H9 (cell line): ENCODE measurements at regions not wholly inside any gene's neighbourhood (a gene's known extent, or its start where the extent isn't known, plus 50 kb on each side); places are given as distances from the start of the nearest gene placed in this dataset.
"Not testable (repeated sequence)": the region's sequence is repeated elsewhere in the genome, so short reads cannot be mapped to it uniquely, and the experiment has no call there.

ENCODE experiments used
- DNase-seq: peaks from one replicate; pipeline ENCODE4 v3.0.0-alpha.2; 2017
- H2AFZ ChIP-seq: one replicate; pipeline ENCODE4 v1.6.1; 2013; ENCODE audit warnings: mild to moderate bottlenecking, low read length, control low read depth, moderate library complexity
- H2AK5ac ChIP-seq: 2 replicates; pipeline ENCODE4 v1.6.1; 2013; ENCODE audit warnings: low read length, control low read depth, mixed read lengths; ENCODE audit not compliant: insufficient read length
- H2BK120ac ChIP-seq: one replicate; pipeline ENCODE4 v1.6.1; 2013; ENCODE audit warnings: low read depth, mild to moderate bottlenecking, low read length, control low read depth, inconsistent platforms; ENCODE audit not compliant: poor library complexity, severe bottlenecking
- H2BK12ac ChIP-seq: 2 replicates; pipeline ENCODE4 v1.6.1; 2013; ENCODE audit warnings: low read length, control low read depth, mixed read lengths, low read depth; ENCODE audit not compliant: insufficient read length
- H2BK15ac ChIP-seq: 2 replicates; pipeline ENCODE4 v1.6.1; 2013; ENCODE audit warnings: low read depth, low read length, control low read depth
- H2BK20ac ChIP-seq: one replicate; pipeline ENCODE4 v1.6.1; 2013; ENCODE audit warnings: low read depth, mild to moderate bottlenecking, low read length, control low read depth, inconsistent platforms; ENCODE audit not compliant: poor library complexity, severe bottlenecking
- H2BK5ac ChIP-seq: 2 replicates; pipeline ENCODE4 v1.6.1; 2013; ENCODE audit warnings: low read length, control low read depth, mixed read lengths; ENCODE audit not compliant: insufficient read length
- H3K14ac ChIP-seq: 2 replicates; pipeline ENCODE4 v1.6.1; 2013; ENCODE audit warnings: low read length, control low read depth; ENCODE audit not compliant: insufficient read depth
- H3K18ac ChIP-seq: 2 replicates; pipeline ENCODE4 v1.6.1; 2013; ENCODE audit warnings: low read depth, mild to moderate bottlenecking, mixed read lengths, low read length, control low read depth; ENCODE audit not compliant: insufficient read length
- H3K23ac ChIP-seq: 2 replicates; pipeline ENCODE4 v1.6.1; 2013; ENCODE audit warnings: low read length, control low read depth, mixed read lengths, low read depth; ENCODE audit not compliant: insufficient read length
- H3K23me2 ChIP-seq: 2 replicates; pipeline ENCODE4 v1.6.1; 2013; ENCODE audit warnings: low read depth, mild to moderate bottlenecking, mixed read lengths, low read length, control low read depth; ENCODE audit not compliant: insufficient read length, poor library complexity, severe bottlenecking
- H3K27ac ChIP-seq: 2 replicates; pipeline ENCODE4 v1.5.1; 2013; ENCODE audit warnings: low read length, control low read depth, mixed read lengths, low read depth; ENCODE audit not compliant: insufficient read length
- H3K27me3 ChIP-seq: 2 replicates; pipeline ENCODE4 v1.6.1; 2013; ENCODE audit warnings: low read length, control low read depth, inconsistent platforms; ENCODE audit not compliant: insufficient read depth
- H3K4ac ChIP-seq: 2 replicates; pipeline ENCODE4 v1.6.1; 2013; ENCODE audit warnings: low read depth, mild to moderate bottlenecking, control low read depth, inconsistent platforms, low read length, moderate library complexity
- H3K4me1 ChIP-seq: 2 replicates; pipeline ENCODE4 v1.6.1; 2013; ENCODE audit warnings: low read length, control low read depth, inconsistent platforms; ENCODE audit not compliant: insufficient read depth
- H3K4me2 ChIP-seq: 2 replicates; pipeline ENCODE4 v1.6.1; 2013; ENCODE audit warnings: low read length, control low read depth, mixed read lengths; ENCODE audit not compliant: insufficient read length, insufficient read depth
- H3K56ac ChIP-seq: 2 replicates; pipeline ENCODE4 v1.6.1; 2013; ENCODE audit warnings: low read depth, mild to moderate bottlenecking, mixed read lengths, low read length, control low read depth; ENCODE audit not compliant: insufficient read length
- H3K79me1 ChIP-seq: 2 replicates; pipeline ENCODE4 v1.6.1; 2013; ENCODE audit warnings: low read depth, mild to moderate bottlenecking, moderate library complexity, low read length, control low read depth, inconsistent platforms; ENCODE audit not compliant: insufficient read depth, poor library complexity, severe bottlenecking
- H3K79me2 ChIP-seq: 2 replicates; pipeline ENCODE4 v1.6.1; 2013; ENCODE audit warnings: low read length, control low read depth, inconsistent platforms; ENCODE audit not compliant: insufficient read depth
- H3K9ac ChIP-seq: 2 replicates; pipeline ENCODE4 v1.6.1; 2013; ENCODE audit warnings: low read length, control low read depth, mixed read lengths; ENCODE audit not compliant: insufficient read length; ENCODE audit errors: extremely low read depth
- H3K9me3 ChIP-seq: one replicate; pipeline ENCODE4 v1.6.1; 2013; ENCODE audit warnings: low read depth, low read length, inconsistent platforms; ENCODE audit not compliant: control insufficient read depth
- H3T11ph ChIP-seq: one replicate; pipeline ENCODE4 v1.6.1; 2013; ENCODE audit warnings: mild to moderate bottlenecking, low read length, control low read depth, inconsistent platforms
- H4K20me1 ChIP-seq: one replicate; pipeline ENCODE4 v1.6.1; 2013; ENCODE audit not compliant: control insufficient read depth, insufficient read length, insufficient read depth
- H4K5ac ChIP-seq: 2 replicates; pipeline ENCODE4 v1.6.1; 2013; ENCODE audit warnings: low read depth, mild to moderate bottlenecking, mixed read lengths, low read length, control low read depth; ENCODE audit not compliant: insufficient read length
- H4K8ac ChIP-seq: replicated peaks from 2 replicates; pipeline ENCODE4 v1.6.1; 2013; ENCODE audit warnings: low read length, control low read depth, mixed read lengths, low read depth; ENCODE audit not compliant: insufficient read length
- H4K91ac ChIP-seq: 2 replicates; pipeline ENCODE4 v1.6.1; 2013; ENCODE audit warnings: low read depth, mild to moderate bottlenecking, moderate library complexity, mixed read lengths, low read length, control low read depth; ENCODE audit not compliant: insufficient read length
- H3K27ac Mint-ChIP-seq, 3 experiments: 2 replicates in 2 of 3; 3 replicates in 1 of 3; pipeline ENCODE4 v1.8.0; 2020 to 2021; ENCODE audit warnings: mixed read lengths in 3 of 3, mild to moderate bottlenecking in 1 of 3, moderate library complexity in 1 of 3
- H3K27me3 Mint-ChIP-seq: 2 replicates; pipeline ENCODE4 v1.8.0; 2021; ENCODE audit warnings: low read depth, mild to moderate bottlenecking, moderate library complexity, mixed read lengths
- H3K36me3 Mint-ChIP-seq, 3 experiments: 2 replicates in 2 of 3; 3 replicates in 1 of 3; pipeline ENCODE4 v1.8.0; 2020 to 2021; ENCODE audit warnings: low read depth in 3 of 3, mixed read lengths in 3 of 3; ENCODE audit not compliant: insufficient read depth in 1 of 3
- H3K4me1 Mint-ChIP-seq, 2 experiments: 2 replicates each; pipeline ENCODE4 v1.8.0; 2020; ENCODE audit warnings: mixed read lengths in 2 of 2
- H3K4me3 Mint-ChIP-seq, 2 experiments: 2 replicates in 1 of 2; 3 replicates in 1 of 2; pipeline ENCODE4 v1.8.0; 2020 to 2021; ENCODE audit warnings: mild to moderate bottlenecking in 2 of 2, mixed read lengths in 2 of 2, moderate library complexity in 1 of 2
- H3K9me3 Mint-ChIP-seq, 2 experiments: 2 replicates in 1 of 2; 3 replicates in 1 of 2; pipeline ENCODE4 v1.8.0; 2020; ENCODE audit warnings: mild to moderate bottlenecking in 2 of 2, mixed read lengths in 2 of 2, moderate library complexity in 1 of 2
- WGBS: extraction: QIAGEN DNeasy Blood & Tissue Kit; methylation state at CpG from one replicate; pipeline ENCODE4 v1.1.7; 2013; ENCODE audit warnings: missing lambda C conversion rate, low lambda C conversion rate, mixed read lengths; ENCODE audit not compliant: insufficient read length; ENCODE audit errors: extremely low coverage; 5-methylcytosine and 5-hydroxymethylcytosine counted together
- TF ChIP-seq, protein P1 (sequence below): fragments of 200-600 bp; sonication (generic); conservative IDR thresholded peaks from 3 replicates; pipeline ENCODE4 v1.8.0; 2021; ENCODE audit warnings: antibody characterized with exemption, mild to moderate bottlenecking

DNA sequence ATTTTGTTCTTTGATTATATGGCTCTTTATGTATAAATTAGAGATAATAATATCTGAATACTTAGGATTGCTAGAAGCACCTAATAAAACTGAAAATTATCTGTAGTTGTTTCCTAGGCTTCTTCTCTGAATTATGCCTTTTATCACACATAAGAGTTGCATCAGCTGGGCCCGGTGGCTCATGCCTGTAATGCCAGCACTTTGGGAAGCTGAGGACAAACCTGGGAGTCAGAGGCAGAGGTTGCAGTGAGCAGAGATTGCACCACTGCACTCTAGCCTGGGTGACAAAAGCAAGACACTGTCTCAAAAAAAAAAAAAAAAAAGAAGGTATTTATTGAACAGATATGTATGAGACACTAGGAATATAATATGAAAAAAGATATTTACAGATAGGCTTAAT is 773.5 kb upstream of the AGA start:
- H3K79me1 ChIP-seq: no peaks in the 10 kb centered on the region
- no peak overlapping the region for H3T11ph ChIP-seq
- TF ChIP-seq, protein P1, sequence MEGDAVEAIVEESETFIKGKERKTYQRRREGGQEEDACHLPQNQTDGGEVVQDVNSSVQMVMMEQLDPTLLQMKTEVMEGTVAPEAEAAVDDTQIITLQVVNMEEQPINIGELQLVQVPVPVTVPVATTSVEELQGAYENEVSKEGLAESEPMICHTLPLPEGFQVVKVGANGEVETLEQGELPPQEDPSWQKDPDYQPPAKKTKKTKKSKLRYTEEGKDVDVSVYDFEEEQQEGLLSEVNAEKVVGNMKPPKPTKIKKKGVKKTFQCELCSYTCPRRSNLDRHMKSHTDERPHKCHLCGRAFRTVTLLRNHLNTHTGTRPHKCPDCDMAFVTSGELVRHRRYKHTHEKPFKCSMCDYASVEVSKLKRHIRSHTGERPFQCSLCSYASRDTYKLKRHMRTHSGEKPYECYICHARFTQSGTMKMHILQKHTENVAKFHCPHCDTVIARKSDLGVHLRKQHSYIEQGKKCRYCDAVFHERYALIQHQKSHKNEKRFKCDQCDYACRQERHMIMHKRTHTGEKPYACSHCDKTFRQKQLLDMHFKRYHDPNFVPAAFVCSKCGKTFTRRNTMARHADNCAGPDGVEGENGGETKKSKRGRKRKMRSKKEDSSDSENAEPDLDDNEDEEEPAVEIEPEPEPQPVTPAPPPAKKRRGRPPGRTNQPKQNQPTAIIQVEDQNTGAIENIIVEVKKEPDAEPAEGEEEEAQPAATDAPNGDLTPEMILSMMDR: no peak
- H3K23me2 ChIP-seq: no peaks in the 10 kb centered on the region
- no peak overlapping the region for H3K56ac ChIP-seq
- no peak for DNase-seq
- no peak overlapping the region for H3K9ac ChIP-seq
- no peak overlapping the region for H2BK20ac ChIP-seq
- no peak overlapping the region for H4K91ac ChIP-seq
- H3K27ac ChIP-seq: no peak overlapping the region
- H2BK5ac ChIP-seq: no peak overlapping the region
- no peak overlapping the region for H3K18ac ChIP-seq
- Mint-ChIP-seq H3K27ac (no peak overlapping the region), H3K36me3 (no peaks in the 10 kb centered on the region), H3K9me3 (no peaks in the 10 kb centered on the region), H3K4me1 (no peaks in the 10 kb centered on the region), H3K27me3 (no peaks in the 10 kb centered on the region; the same call in 1 of the 2 replicates), H3K4me3 (no peak overlapping the region)
- no peak overlapping the region for H2BK12ac ChIP-seq
- no peaks in the 10 kb centered on the region for H3K4me1 ChIP-seq
- H3K23ac ChIP-seq: no peak overlapping the region
- no CpG with 5 or more reads among the region's 1 CpG for WGBS
- no peak overlapping the region for H4K5ac ChIP-seq
- no peaks in the 10 kb centered on the region for H3K9me3 ChIP-seq
- H4K20me1 ChIP-seq: no peaks in the 10 kb centered on the region
- H2AK5ac ChIP-seq: no peak overlapping the region
- H2BK120ac ChIP-seq: no peak overlapping the region
- H3K4ac ChIP-seq: no peak overlapping the region
- no peak overlapping the region for H2BK15ac ChIP-seq
- no peak overlapping the region for H2AFZ ChIP-seq
- H3K79me2 ChIP-seq: no peaks in the 10 kb centered on the region
- H3K4me2 ChIP-seq: no peak overlapping the region
- H4K8ac ChIP-seq: no peak overlapping the region
- H3K14ac ChIP-seq: no peak overlapping the region
- no peaks in the 10 kb centered on the region for H3K27me3 ChIP-seq

DNA sequence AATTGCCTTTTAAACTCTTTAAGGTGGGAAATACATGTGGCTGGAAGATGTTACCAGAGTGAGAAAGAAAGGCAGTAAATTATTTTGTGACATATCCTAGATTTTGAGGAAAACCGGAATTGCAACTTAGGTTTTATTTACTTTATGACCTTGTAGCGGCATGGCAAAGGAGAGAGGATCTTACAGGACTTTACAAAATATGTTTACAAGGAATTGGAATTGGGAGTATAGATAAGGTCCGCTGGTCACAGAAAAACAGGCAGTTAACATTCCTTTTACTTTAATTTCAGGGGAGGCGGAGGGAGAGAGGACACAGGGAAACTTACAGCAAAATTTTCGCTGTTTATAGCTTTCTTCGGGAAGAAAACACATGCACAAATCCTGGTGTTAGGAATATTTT is 784.2 kb upstream of the AGA start:
- not testable (repeated sequence) for H3K79me1 ChIP-seq, H3K27ac ChIP-seq, H3K9me3 ChIP-seq, H2AK5ac ChIP-seq, H3K27ac Mint-ChIP-seq, H2AFZ ChIP-seq, H2BK5ac ChIP-seq, H2BK15ac ChIP-seq, H4K20me1 ChIP-seq, H3K18ac ChIP-seq, H3K56ac ChIP-seq, H3K14ac ChIP-seq, H3K9ac ChIP-seq, H3K4me1 ChIP-seq, H4K8ac ChIP-seq, H3K23me2 ChIP-seq, H3K23ac ChIP-seq, H2BK12ac ChIP-seq, H3K79me2 ChIP-seq, H3K27me3 ChIP-seq, H3K4ac ChIP-seq, H4K91ac ChIP-seq, H2BK20ac ChIP-seq, H2BK120ac ChIP-seq, DNase-seq, H4K5ac ChIP-seq, H3T11ph ChIP-seq, H3K4me3 Mint-ChIP-seq, H3K4me2 ChIP-seq
- H3K9me3 Mint-ChIP-seq: peaks cover 34 to 46% of the 10 kb centered on the region in 2 experiments
- WGBS: no CpG with 5 or more reads among the region's 6 CpGs
- peaks cover 23 to 32% (median 26%) of the 10 kb centered on the region in 3 experiments for H3K36me3 Mint-ChIP-seq
- H3K4me1 Mint-ChIP-seq: peaks cover 22 to 26% of the 10 kb centered on the region in 2 experiments
- H3K27me3 Mint-ChIP-seq: peaks cover 45% of the 10 kb centered on the region
